ENCODE measurements at regions not wholly inside any gene's neighbourhood (a gene's known extent, or its start where the extent isn't known, plus 50 kb on each side); places are given as distances from the start of the nearest gene placed in this dataset.
A peak's percentile ranks its signal among the peaks of the same experiment; 100 is the strongest.

GRCh38 chr2:150417278-150417677 lies 70.2 kb downstream of the RND3 start:
- Histone ChIP-seq H3K36me3 (no peaks in the 10 kb centered on the region), H3K27me3 (peaks cover 3% of the 10 kb centered on the region), H3K4me1 (ENCODE audit: low read depth) (no peaks in the 10 kb centered on the region), H3K4me3 (no peak overlapping the region), H3K9me3 (ENCODE audit: low read depth) (no peaks in the 10 kb centered on the region), H3K27ac (no peak overlapping the region)
- TF ChIP-seq, protein P1, sequence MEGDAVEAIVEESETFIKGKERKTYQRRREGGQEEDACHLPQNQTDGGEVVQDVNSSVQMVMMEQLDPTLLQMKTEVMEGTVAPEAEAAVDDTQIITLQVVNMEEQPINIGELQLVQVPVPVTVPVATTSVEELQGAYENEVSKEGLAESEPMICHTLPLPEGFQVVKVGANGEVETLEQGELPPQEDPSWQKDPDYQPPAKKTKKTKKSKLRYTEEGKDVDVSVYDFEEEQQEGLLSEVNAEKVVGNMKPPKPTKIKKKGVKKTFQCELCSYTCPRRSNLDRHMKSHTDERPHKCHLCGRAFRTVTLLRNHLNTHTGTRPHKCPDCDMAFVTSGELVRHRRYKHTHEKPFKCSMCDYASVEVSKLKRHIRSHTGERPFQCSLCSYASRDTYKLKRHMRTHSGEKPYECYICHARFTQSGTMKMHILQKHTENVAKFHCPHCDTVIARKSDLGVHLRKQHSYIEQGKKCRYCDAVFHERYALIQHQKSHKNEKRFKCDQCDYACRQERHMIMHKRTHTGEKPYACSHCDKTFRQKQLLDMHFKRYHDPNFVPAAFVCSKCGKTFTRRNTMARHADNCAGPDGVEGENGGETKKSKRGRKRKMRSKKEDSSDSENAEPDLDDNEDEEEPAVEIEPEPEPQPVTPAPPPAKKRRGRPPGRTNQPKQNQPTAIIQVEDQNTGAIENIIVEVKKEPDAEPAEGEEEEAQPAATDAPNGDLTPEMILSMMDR (IDR thresholded peaks at IDR 0.05; ENCODE audit: low read depth, low read length): no peak
- DNase-seq (ENCODE audit: low read depth in 1 of 2, low spot score in 1 of 2): no peak

DNA sequence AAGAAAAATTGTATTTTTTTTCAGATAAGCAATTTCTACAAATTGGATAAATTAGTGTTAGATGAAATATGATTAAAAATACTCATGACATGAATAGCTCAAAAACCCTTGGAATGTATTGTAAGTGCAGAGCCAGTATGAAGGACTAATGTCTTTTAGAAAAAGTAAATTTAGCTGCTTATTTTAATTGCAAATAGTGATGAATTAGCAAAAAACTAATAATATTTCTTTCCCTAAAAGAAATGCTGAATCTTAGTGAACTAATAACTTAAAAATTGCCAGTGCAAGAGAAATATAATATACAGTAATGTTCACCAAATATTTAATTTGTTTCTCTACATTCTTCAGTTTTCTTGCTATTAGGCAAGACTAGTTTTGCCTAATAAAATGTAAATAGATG lies 72.4 kb downstream of the RND3 start:
- TF ChIP-seq, protein P1 (IDR thresholded peaks at IDR 0.05; ENCODE audit: low read depth, low read length): no peak
- DNase-seq (ENCODE audit: low read depth in 1 of 2, low spot score in 1 of 2): no peak
- Histone ChIP-seq H3K36me3 (no peaks in the 10 kb centered on the region), H3K4me1 (ENCODE audit: low read depth) (peaks cover 11% of the 10 kb centered on the region), H3K27me3 (peaks cover 3% of the 10 kb centered on the region), H3K4me3 (no peak overlapping the region), H3K27ac (no peak overlapping the region), H3K9me3 (ENCODE audit: low read depth) (no peaks in the 10 kb centered on the region)

DNA sequence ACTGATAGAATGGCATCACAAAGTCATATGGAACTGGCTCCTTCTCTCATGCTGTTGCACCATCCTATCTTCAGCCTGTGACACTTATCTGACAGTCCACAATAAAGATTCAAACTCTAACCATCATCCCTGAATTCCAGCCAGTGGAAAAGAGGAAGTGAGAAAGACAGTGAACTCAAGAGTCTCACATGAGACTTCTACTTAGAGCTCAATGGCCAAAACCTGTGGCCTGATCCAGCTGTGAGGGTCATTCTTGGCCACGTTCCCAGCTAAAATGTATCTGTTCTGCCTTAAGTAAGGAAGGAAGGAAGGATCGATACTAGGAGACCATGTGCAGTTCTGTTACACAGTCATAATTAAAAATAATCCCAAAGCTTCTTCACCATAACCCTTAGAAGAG lies 73.6 kb downstream of the RND3 start:
- H3K27me3 ChIP-seq: peaks cover 5% of the 10 kb centered on the region
- DNase-seq (ENCODE audit: low read depth in 1 of 2, low spot score in 1 of 2): no peak
- TF ChIP-seq, protein P1 (IDR thresholded peaks at IDR 0.05; ENCODE audit: low read depth, low read length): no peak
- no peaks in the 10 kb centered on the region for H3K36me3 ChIP-seq
- no peaks in the 10 kb centered on the region for H3K9me3 ChIP-seq (ENCODE audit: low read depth)
- peaks cover 11% of the 10 kb centered on the region for H3K4me1 ChIP-seq (ENCODE audit: low read depth)
- H3K4me3 ChIP-seq: no peak overlapping the region
- no peak overlapping the region for H3K27ac ChIP-seq

GRCh38 chr2:150413366-150413765 lies 74.1 kb downstream of the RND3 start:
- H3K36me3 ChIP-seq: no peaks in the 10 kb centered on the region
- H3K4me1 ChIP-seq (ENCODE audit: low read depth): peaks cover 11% of the 10 kb centered on the region
- peaks cover 10% of the 10 kb centered on the region for H3K27me3 ChIP-seq
- H3K9me3 ChIP-seq (ENCODE audit: low read depth): no peaks in the 10 kb centered on the region
- H3K4me3 ChIP-seq: no peak overlapping the region
- no peak for DNase-seq (ENCODE audit: low read depth in 1 of 2, low spot score in 1 of 2)
- TF ChIP-seq, protein P1 (IDR thresholded peaks at IDR 0.05; ENCODE audit: low read depth, low read length): no peak
- H3K27ac ChIP-seq: no peak overlapping the region

GRCh38 chr2:150410809-150411208 lies 76.7 kb downstream of the RND3 start:
- peak; percentile 72 to 84 for DNase-seq (ENCODE audit: low read depth in 1 of 2, low spot score in 1 of 2)

More at GRCh38 chr2:150410809-150411208, 76.7 kb downstream of the RND3 start:
- H3K4me3 ChIP-seq: no peak overlapping the region
- peaks cover 11% of the 10 kb centered on the region for H3K4me1 ChIP-seq (ENCODE audit: low read depth)
- H3K9me3 ChIP-seq (ENCODE audit: low read depth): no peaks in the 10 kb centered on the region
- TF ChIP-seq, protein P1 (IDR thresholded peaks at IDR 0.05; ENCODE audit: low read depth, low read length): no peak
- no peak overlapping the region for H3K27ac ChIP-seq
- H3K36me3 ChIP-seq: no peaks in the 10 kb centered on the region
- peaks cover 12% of the 10 kb centered on the region for H3K27me3 ChIP-seq
